CD1c-positive myeloid dendritic cell (primary cell): ENCODE measurements at regions not wholly inside any gene's neighbourhood (a gene's known extent, or its start where the extent isn't known, plus 50 kb on each side); places are given as distances from the start of the nearest gene placed in this dataset.
"Not testable (repeated sequence)": the region's sequence is repeated elsewhere in the genome, so short reads cannot be mapped to it uniquely, and the experiment has no call there.

Experiments used
- DNase-seq: peaks from one replicate; pipeline ENCODE4 v3.0.0-alpha.2; 2016; ENCODE audit errors: extremely low spot score

- DNase-seq, result not testable (repeated sequence)
These were observed 152.9 kb downstream of the TMEM121 start for GRCh38 chr14:105678996-105679958.

DNA sequence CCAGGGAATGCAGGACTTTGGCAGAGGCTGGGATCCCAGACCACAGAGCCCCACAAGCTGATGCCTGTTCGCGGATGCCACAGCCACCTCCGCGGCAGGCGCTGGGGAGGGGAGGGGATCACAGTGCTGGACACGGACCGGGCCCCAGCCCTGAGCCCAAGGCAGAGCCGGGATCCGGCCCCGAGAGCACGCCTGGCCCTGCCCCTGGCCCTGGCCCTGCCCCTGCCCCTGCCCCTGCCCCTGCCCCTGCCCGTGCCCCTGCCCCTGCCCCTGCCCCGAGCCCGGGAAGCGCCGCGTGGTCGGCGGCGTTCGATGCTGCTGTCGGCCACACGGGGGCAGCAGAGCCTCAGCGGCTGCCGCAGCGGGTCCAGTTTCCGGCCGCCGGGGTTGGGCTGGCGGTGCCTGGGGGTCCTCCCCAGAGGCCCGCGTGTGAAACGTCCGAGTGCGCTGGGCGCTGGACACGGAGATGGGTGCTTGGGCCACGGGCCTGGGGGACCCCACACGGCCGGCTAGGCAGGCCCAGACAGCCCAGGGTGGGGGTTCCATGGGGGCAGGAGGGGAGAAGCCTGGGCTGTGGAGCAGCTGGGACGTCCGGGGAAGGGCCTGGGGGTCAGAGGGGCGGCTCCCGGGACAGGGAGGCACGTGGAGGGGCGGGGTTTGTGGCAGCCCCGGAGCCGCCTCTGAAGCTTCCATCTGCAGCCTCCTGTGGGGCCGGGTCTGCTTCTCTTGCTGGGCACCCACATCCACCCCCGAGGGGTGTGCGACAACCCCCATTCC lies 153.8 kb downstream of the TMEM121 start:
- not testable (repeated sequence) for DNase-seq

DNA sequence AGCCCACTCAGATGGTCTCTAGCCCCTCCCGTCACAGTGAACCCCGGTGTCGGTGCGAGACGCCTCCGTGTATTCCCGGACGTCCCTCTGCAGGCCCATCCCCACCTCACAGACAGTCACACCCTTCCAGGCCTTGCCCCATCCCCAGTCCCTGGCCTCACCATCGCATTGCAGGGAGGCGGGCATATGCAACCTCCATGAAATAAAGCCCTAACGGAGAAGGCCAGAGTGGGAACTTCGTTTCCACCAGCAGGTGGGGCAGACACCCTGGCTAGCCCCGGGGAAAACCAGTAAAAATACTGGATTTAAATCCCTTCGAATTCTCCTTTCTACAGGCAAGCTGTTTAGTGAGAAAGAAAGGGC lies 154.3 kb downstream of the TMEM121 start:
- not testable (repeated sequence) for DNase-seq

- DNase-seq, result not testable (repeated sequence)
These were observed 155.3 kb downstream of the TMEM121 start for GRCh38 chr14:105681606-105682185.

GRCh38 chr14:105682442-105682841 lies 156.1 kb downstream of the TMEM121 start:
- not testable (repeated sequence) for DNase-seq

DNA sequence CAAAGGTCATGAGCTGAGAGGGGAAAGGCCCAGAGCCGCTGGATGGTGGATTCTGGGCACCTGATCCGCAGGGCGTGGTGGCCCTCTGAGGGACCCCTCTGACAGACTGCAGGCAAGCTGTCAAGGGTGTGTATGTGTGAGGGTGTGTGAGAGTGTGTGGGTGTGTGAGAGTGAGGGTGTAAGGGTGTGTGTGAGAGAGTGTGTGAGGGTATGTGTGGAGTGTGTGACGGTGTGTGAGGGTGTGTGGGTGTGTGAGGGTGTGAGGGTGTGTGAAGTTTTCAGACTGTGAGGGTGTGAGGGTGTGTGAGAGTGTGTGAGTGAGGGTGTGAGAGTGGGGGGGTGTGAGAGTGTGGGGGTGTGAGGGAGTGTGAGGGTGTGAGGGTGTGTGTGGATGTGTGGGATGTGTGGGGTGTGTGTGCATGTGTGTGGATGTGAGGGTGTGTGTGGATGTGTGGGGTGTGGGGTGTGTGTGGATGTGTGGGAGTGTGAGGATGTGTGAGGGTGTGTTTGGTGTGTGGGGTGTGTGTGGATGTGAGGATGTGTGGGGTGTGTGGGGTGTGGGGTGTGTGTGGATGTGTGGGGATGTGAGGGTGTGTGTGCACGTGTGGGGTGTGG lies 156.7 kb downstream of the TMEM121 start:
- DNase-seq, result no peak

GRCh38 chr14:105684056-105684455 lies 157.7 kb downstream of the TMEM121 start:
- DNase-seq, result not testable (repeated sequence)

GRCh38 chr14:105684597-105684996 lies 158.2 kb downstream of the TMEM121 start:
- not testable (repeated sequence) for DNase-seq

DNA sequence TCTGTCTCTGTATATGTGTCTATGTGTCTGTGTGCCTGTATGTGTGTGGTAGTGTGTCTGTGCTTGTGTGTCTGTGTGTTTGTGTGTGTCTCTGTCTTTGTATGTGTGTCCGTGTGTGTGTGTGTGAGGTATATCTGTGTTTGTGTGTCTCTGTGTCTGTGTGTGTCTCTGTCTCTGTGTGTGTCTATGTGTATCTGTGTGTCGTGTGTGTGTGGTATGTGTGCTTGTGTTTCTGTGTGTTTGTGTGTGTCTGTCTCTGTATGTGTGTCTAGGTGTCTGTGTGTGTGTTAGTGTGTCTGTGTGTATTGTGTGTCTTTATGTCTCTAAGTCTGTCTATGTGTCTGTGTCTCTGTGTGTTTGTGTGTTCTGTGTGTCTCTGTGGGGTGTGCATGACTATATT lies 158.6 kb downstream of the TMEM121 start:
- no peak for DNase-seq

- DNase-seq, result not testable (repeated sequence)
These were observed 159.2 kb downstream of the TMEM121 start for GRCh38 chr14:105685605-105686004.

DNA sequence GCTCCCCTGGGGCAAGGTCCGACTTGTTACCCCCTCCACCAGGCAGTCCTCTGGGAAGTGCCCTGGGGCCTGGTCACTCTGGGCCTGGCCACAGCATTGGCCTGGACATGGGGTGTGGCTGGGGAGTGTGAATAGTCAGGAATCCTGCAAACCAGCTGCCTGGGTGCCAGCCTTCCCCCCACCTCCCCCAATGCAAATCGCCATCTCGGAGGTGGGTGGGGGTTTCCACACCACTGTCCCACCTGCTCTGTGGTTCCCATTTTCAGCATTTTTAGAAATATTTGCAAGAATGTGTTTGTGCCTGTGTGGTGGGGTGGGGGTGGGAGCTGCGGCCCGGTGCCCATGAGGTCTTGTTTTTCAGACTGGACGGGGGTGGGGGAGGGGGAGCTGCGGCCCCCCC lies 159.7 kb downstream of the TMEM121 start:
- DNase-seq, result not testable (repeated sequence)

GRCh38 chr14:105686462-105687170 lies 160.2 kb downstream of the TMEM121 start:
- not testable (repeated sequence) for DNase-seq

GRCh38 chr14:105687171-105688022 lies 161.0 kb downstream of the TMEM121 start:
- not testable (repeated sequence) for DNase-seq

DNA sequence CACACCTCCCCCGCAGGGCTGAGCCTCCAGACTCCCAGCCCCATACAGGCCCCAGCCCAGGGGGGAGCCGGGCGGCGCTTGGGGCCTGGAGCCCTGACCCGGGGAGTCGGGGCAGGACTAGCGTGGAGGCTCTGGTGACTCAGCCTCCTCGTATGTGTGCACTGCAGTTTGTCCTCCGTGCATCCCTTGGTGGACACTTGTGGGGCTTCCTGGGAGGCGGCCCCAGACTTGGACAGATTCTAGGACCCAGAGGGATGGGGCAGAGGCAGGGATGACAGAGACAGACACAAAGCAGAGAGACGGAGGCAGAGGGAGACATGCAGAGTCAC lies 161.6 kb downstream of the TMEM121 start:
- not testable (repeated sequence) for DNase-seq

DNA sequence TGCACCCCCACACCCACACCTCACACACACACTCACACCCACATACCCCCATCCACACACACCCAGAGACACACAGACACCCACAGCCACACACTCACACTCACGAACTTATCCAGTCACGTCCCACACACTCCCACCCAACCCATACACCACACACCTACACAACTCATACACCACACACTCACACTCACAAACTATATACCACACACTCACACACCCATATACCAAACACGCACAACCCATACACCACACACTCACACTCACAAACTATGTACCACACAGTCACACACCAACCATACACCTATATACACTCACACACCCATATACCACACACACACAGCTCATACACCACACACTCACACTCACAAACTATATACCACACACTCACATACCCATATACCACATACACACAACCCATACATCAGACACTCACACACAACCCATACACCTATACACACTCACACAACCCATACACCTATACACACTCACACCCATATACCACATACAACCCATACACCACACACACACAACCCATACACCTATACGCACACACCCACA lies 162.4 kb downstream of the TMEM121 start:
- DNase-seq, result not testable (repeated sequence)

DNA sequence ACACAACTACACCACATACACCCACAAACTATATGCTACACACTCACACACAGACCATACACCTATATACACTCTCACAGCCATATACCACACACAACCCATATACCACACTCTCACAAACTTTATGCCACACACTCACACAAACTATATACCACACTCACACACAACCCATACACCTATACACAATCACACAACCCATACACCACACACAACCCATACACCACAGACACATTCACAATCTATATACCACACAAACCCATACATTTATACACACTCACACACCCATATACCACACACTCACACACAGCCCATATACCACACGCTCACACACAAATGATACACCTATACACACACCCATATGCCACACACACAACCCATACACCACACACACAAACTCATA lies 163.3 kb downstream of the TMEM121 start:
- no peak for DNase-seq

GRCh38 chr14:105690671-105691070 lies 164.3 kb downstream of the TMEM121 start:
- no peak for DNase-seq

GRCh38 chr14:105691321-105692109 lies 165.1 kb downstream of the TMEM121 start:
- not testable (repeated sequence) for DNase-seq

GRCh38 chr14:105692110-105692685 lies 165.8 kb downstream of the TMEM121 start:
- DNase-seq, result not testable (repeated sequence)
